Peyer's patch (tissue), 4 donors: ENCODE measurements at regions not wholly inside any gene's neighbourhood (a gene's known extent, or its start where the extent isn't known, plus 50 kb on each side); places are given as distances from the start of the nearest gene placed in this dataset.

Experiments
- CTCF ChIP-seq, 6 experiments: fragments of 450-650 bp in 4 of 6; fragments of 200-600 bp in 2 of 6; sonication (generic) in 1 of 6; IDR thresholded peaks; one replicate each; pipeline ENCODE4 v1.5.1; 2017 to 2019; ENCODE audit warnings: antibody characterized with exemption in 6 of 6, mild to moderate bottlenecking in 3 of 6, moderate library complexity in 1 of 6
- POLR2A ChIP-seq, 2 donors: fragments of 450-650 bp; IDR thresholded peaks; one replicate each; pipeline ENCODE4 v1.5.1; 2017; ENCODE audit warnings: antibody characterized with exemption in 2 of 2, mild to moderate bottlenecking in 2 of 2, moderate library complexity in 2 of 2

- no peak for TF ChIP-seq POLR2A (IDR thresholded peaks at IDR 0.05)
- no peak for TF ChIP-seq CTCF (IDR thresholded peaks at IDR 0.05)
These were observed 251.3 kb downstream of the ANKRD60 start for GRCh38 chr20:57977141-57977540.
